SU-DHL-6 (cell line): ENCODE measurements at regions not wholly inside any gene's neighbourhood (a gene's known extent, or its start where the extent isn't known, plus 50 kb on each side); places are given as distances from the start of the nearest gene placed in this dataset.

ENCODE experiments used
- H2AFZ ChIP-seq: fragments of 200-600 bp; sonication (generic); 2 replicates; pipeline ENCODE4 v1.6.1; 2014; ENCODE audit warnings: low read depth, mild to moderate bottlenecking, moderate library complexity, mixed read lengths, antibody characterized with exemption, low read length; ENCODE audit not compliant: severe bottlenecking
- H3F3A ChIP-seq: fragments of 200-600 bp; shearing (Covaris generic); 2 replicates; pipeline ENCODE4 v1.6.0; 2016; ENCODE audit warnings: antibody characterized with exemption, mild to moderate bottlenecking; ENCODE audit not compliant: insufficient read depth
- H3K27ac ChIP-seq: fragments of 200-600 bp; sonication (generic); 2 replicates; pipeline ENCODE4 v1.5.1; 2016; ENCODE audit warnings: low read depth, mild to moderate bottlenecking, low read length, moderate library complexity, mixed read lengths
- H3K27me3 ChIP-seq: fragments of 200-600 bp; sonication (generic), shearing (Covaris generic); 2 replicates; pipeline ENCODE4 v1.6.0; 2014; ENCODE audit warnings: mild to moderate bottlenecking, low read length
- H3K36me3 ChIP-seq: fragments of 200-600 bp; sonication (generic); 2 replicates; pipeline ENCODE4 v1.6.1; 2014; ENCODE audit warnings: mild to moderate bottlenecking, low read length, mixed read lengths
- H3K4me2 ChIP-seq: fragments of 300-600, 200-600 bp; shearing (Covaris generic), sonication (generic); 2 replicates; pipeline ENCODE4 v1.6.0; 2014; ENCODE audit warnings: low read length, low read depth, mild to moderate bottlenecking; ENCODE audit not compliant: poor library complexity, severe bottlenecking
- H3K4me3 ChIP-seq: fragments of 200-600 bp; sonication (generic); 2 replicates; pipeline ENCODE4 v1.5.1; 2014; ENCODE audit warnings: antibody characterized with exemption, low read length, mild to moderate bottlenecking, mixed read lengths; ENCODE audit not compliant: insufficient read depth, poor library complexity, severe bottlenecking
- H3K79me2 ChIP-seq: fragments of 200-600 bp; sonication (generic); 2 replicates; pipeline ENCODE4 v1.6.1; 2014; ENCODE audit warnings: mild to moderate bottlenecking, low read length, moderate library complexity; ENCODE audit not compliant: insufficient read depth
- H3K9ac ChIP-seq: fragments of 200-600 bp; sonication (generic); 2 replicates; pipeline ENCODE4 v1.7.0; 2014; ENCODE audit warnings: mild to moderate bottlenecking, low read length
- H3K9me2 ChIP-seq: fragments of 200-600 bp; sonication (generic); replicated peaks from 2 replicates; pipeline ENCODE4 v1.6.1; 2014; ENCODE audit warnings: low read length; ENCODE audit not compliant: insufficient read depth
- H3K9me3 ChIP-seq: fragments of 200-600 bp; sonication (generic); 2 replicates; pipeline ENCODE4 v1.6.1; 2014; ENCODE audit warnings: low read length, mixed read lengths; ENCODE audit not compliant: insufficient read depth
- H4K20me1 ChIP-seq: fragments of 200-600 bp; sonication (generic); 2 replicates; pipeline ENCODE4 v1.6.1; 2014; ENCODE audit warnings: low read depth, mild to moderate bottlenecking, antibody characterized with exemption, low read length, moderate library complexity, mixed read lengths
- CTCF ChIP-seq: fragments of 200-600 bp; sonication (generic); IDR thresholded peaks from one replicate; pipeline ENCODE4 v1.5.1; 2017; ENCODE audit warnings: antibody characterized with exemption, mild to moderate bottlenecking, low read length, moderate library complexity; ENCODE audit not compliant: insufficient read depth, poor library complexity, severe bottlenecking
- EZH2phosphoT487 ChIP-seq: fragments of 200-600 bp; sonication (generic), shearing (Covaris generic); conservative IDR thresholded peaks from 2 replicates; pipeline ENCODE4 v1.6.1; 2018; ENCODE audit warnings: mild to moderate bottlenecking, antibody characterized with exemption, low read length, moderate library complexity, mixed read lengths

- no peak overlapping the region for H3K27ac ChIP-seq
- H3K9me2 ChIP-seq = no peaks in the 10 kb centered on the region
- no peaks in the 10 kb centered on the region for H3K36me3 ChIP-seq
- H4K20me1 ChIP-seq = no peaks in the 10 kb centered on the region
- no peaks in the 10 kb centered on the region for H3F3A ChIP-seq
- no peak overlapping the region for H3K4me3 ChIP-seq
- no peak overlapping the region for H3K9ac ChIP-seq
- no peak overlapping the region for H2AFZ ChIP-seq
- TF ChIP-seq EZH2phosphoT487 = no peak
- TF ChIP-seq CTCF = no peak
- H3K79me2 ChIP-seq = no peaks in the 10 kb centered on the region
- no peak overlapping the region for H3K4me2 ChIP-seq
- H3K9me3 ChIP-seq = no peaks in the 10 kb centered on the region
- no peaks in the 10 kb centered on the region for H3K27me3 ChIP-seq
Observed at GRCh38 chr12:30874455-30875321, 51.9 kb upstream of the TSPAN11 start.

GRCh38 chr12:30870491-30871265 is 55.9 kb upstream of the TSPAN11 start:
- Histone ChIP-seq H2AFZ (no peak overlapping the region), H4K20me1 (no peaks in the 10 kb centered on the region), H3K36me3 (no peaks in the 10 kb centered on the region), H3F3A (no peaks in the 10 kb centered on the region), H3K9me2 (no peaks in the 10 kb centered on the region), H3K27ac (no peak overlapping the region), H3K9me3 (peaks cover 3% of the 10 kb centered on the region; the same call in 1 of the 2 replicates), H3K79me2 (no peaks in the 10 kb centered on the region), H3K4me3 (no peak overlapping the region), H3K9ac (no peak overlapping the region), H3K4me2 (no peak overlapping the region), H3K27me3 (no peaks in the 10 kb centered on the region)
- no peak for TF ChIP-seq EZH2phosphoT487
- TF ChIP-seq CTCF = no peak

GRCh38 chr12:30867415-30867814 is 59.1 kb upstream of the TSPAN11 start:
- no peaks in the 10 kb centered on the region for H3K79me2 ChIP-seq
- H3K27ac ChIP-seq = no peak overlapping the region
- no peak overlapping the region for H3K4me2 ChIP-seq
- H3F3A ChIP-seq = no peaks in the 10 kb centered on the region
- H3K9me2 ChIP-seq = no peaks in the 10 kb centered on the region
- H3K27me3 ChIP-seq = no peaks in the 10 kb centered on the region
- peaks cover 8% of the 10 kb centered on the region; the same call in 1 of the 2 replicates for H3K9me3 ChIP-seq
- H3K4me3 ChIP-seq = no peak overlapping the region
- no peaks in the 10 kb centered on the region for H3K36me3 ChIP-seq
- TF ChIP-seq CTCF = no peak
- no peak for TF ChIP-seq EZH2phosphoT487
- no peak overlapping the region for H2AFZ ChIP-seq
- no peak overlapping the region for H3K9ac ChIP-seq
- no peaks in the 10 kb centered on the region for H4K20me1 ChIP-seq
